ENCODE measurements at regions not wholly inside any gene's neighbourhood (a gene's known extent, or its start where the extent isn't known, plus 50 kb on each side); places are given as distances from the start of the nearest gene placed in this dataset.

DNA sequence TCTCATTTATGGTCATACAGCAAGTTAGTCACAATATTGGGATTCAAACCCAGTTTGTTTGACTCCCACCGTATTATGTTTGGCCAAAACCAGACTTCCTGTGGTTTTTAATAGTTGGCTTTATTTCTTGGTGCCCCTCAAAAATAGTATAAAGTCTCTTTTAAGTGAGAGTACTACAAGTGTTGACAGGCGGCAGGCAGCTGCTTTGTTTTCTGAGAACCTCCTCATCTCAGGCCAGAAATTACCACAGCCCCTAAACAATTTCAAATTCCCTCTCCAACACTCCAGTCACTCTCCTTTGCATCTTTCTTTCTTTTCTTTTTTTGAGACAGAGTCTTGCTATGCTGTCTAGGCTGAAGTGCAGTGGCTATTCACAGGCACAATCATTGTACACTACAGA lies 121.5 kb downstream of the POLR2M start:
- FAIRE-seq, result no peak
- WGBS, 3 donors, result 74 to 84% (median 79%) methylated on average over 2 of the region's 2 CpGs

DNA sequence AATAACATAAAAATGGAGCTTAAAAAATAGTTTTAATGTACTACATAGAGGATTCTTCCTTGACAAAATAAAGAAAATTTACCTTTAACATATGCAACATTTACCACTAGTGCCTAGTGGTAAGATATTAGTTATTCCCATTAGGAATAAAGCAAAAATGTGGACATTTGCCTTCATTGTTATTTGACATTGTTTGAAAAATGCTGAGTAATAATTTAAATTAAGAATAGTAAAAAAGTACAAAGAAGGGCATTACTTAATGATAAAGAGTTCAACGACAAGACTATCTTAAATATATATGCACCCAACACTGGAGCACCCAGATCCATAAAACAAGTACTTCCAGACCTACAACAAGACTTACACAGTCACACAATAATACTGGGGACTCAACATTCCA lies 125.7 kb downstream of the POLR2M start:
- FAIRE-seq, result no peak
- no peak overlapping the region for H3K4me3 ChIP-seq (ENCODE audit: low read depth in 1 of 3, low read length in 3 of 3)
- no peaks in the 10 kb centered on the region for H3K27me3 ChIP-seq (ENCODE audit: control insufficient read depth in 3 of 3, insufficient read depth in 3 of 3, low read length in 3 of 3)
- H3K36me3 ChIP-seq (ENCODE audit: control insufficient read depth in 3 of 3, insufficient read depth in 2 of 3, low read depth in 1 of 3, low read length in 3 of 3), result no peaks in the 10 kb centered on the region
- H3K27ac ChIP-seq (ENCODE audit: low read depth in 1 of 3, low read length in 2 of 3), result no peak overlapping the region
- no peak for DNase-seq
- WGBS, 3 donors, result 94 to 100% (median 100%) methylated on average over 1 of the region's 1 CpG
- peaks cover 0 to 1% of the 10 kb centered on the region in 2 donors for H3K9me3 ChIP-seq (ENCODE audit: control insufficient read depth in 2 of 2, insufficient read depth in 1 of 2, low read depth in 1 of 2, low read length in 1 of 2)
- no peaks in the 10 kb centered on the region for H3K4me1 ChIP-seq (ENCODE audit: control insufficient read depth in 3 of 3, insufficient read depth in 2 of 3, low read depth in 1 of 3, low read length in 2 of 3)

More for the DNA sequence above, 121.5 kb downstream of the POLR2M start:
- DNase-seq, result no peak
- Histone ChIP-seq H3K4me3 (ENCODE audit: low read depth in 1 of 3, low read length in 3 of 3) (no peak overlapping the region), H3K9me3 (ENCODE audit: control insufficient read depth in 2 of 2, insufficient read depth in 1 of 2, low read depth in 1 of 2, low read length in 1 of 2) (no peaks in the 10 kb centered on the region), H3K4me1 (ENCODE audit: control insufficient read depth in 3 of 3, insufficient read depth in 2 of 3, low read depth in 1 of 3, low read length in 2 of 3) (no peaks in the 10 kb centered on the region), H3K27me3 (ENCODE audit: control insufficient read depth in 3 of 3, insufficient read depth in 3 of 3, low read length in 3 of 3) (no peaks in the 10 kb centered on the region), H3K27ac (ENCODE audit: low read depth in 1 of 3, low read length in 2 of 3) (no peak overlapping the region), H3K36me3 (ENCODE audit: control insufficient read depth in 3 of 3, insufficient read depth in 2 of 3, low read depth in 1 of 3, low read length in 3 of 3) (no peaks in the 10 kb centered on the region)

DNA sequence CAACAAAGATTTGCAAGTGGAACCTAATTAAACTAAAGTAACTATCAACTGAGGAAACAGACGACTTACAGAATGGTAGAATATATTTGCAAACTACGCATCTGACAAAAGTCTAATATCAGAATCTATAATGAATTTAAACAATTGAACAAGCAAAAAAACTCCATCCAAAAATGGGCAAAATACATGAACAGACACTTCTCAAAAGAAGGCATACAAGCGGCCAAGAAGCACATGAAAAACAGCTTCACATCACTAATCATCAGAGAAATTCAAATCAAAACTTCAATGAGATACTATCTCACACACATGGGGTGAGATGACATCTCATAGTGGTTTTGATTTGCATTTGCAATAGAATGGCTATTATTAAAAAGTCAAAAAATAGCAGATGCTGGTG lies 128.6 kb downstream of the POLR2M start:
- WGBS, 3 donors, result 86 to 92% (median 89%) methylated on average over 3 of the region's 3 CpGs
- Histone ChIP-seq H3K4me3 (ENCODE audit: low read depth in 1 of 3, low read length in 3 of 3) (no peak overlapping the region), H3K36me3 (ENCODE audit: control insufficient read depth in 3 of 3, insufficient read depth in 2 of 3, low read depth in 1 of 3, low read length in 3 of 3) (no peaks in the 10 kb centered on the region), H3K9me3 (ENCODE audit: control insufficient read depth in 2 of 2, insufficient read depth in 1 of 2, low read depth in 1 of 2, low read length in 1 of 2) (peaks cover 0 to 1% of the 10 kb centered on the region in 2 donors), H3K27me3 (ENCODE audit: control insufficient read depth in 3 of 3, insufficient read depth in 3 of 3, low read length in 3 of 3) (no peaks in the 10 kb centered on the region), H3K27ac (ENCODE audit: low read depth in 1 of 3, low read length in 2 of 3) (no peak overlapping the region), H3K4me1 (ENCODE audit: control insufficient read depth in 3 of 3, insufficient read depth in 2 of 3, low read depth in 1 of 3, low read length in 2 of 3) (no peaks in the 10 kb centered on the region)
- FAIRE-seq (no peak), DNase-seq (no peak)

DNA sequence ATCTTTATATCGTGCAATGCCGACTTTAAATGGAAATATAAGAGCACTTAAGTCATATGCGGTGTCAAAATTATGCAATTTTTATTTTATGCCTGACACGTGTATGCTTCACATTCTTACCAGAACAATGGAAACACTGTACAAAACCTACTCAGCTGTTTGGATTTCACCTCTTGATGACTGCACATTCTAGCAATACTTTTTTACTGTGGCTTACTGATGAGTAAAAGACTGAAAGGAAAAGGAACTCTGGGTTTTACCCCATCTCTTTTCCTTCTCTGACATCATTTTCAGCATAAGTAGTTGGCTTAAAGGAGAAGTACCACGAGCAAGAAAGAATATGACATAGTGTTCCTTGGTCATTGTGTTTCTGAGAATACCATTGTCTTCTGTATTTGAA lies 142.8 kb downstream of the POLR2M start:
- WGBS, 3 donors, result 75 to 85% (median 79%) methylated on average over 5 of the region's 5 CpGs
- Histone ChIP-seq H3K27me3 (ENCODE audit: control insufficient read depth in 3 of 3, insufficient read depth in 3 of 3, low read length in 3 of 3) (peaks cover 0 to 8% (median 2%) of the 10 kb centered on the region in 3 donors), H3K4me1 (ENCODE audit: control insufficient read depth in 3 of 3, insufficient read depth in 2 of 3, low read depth in 1 of 3, low read length in 2 of 3) (no peaks in the 10 kb centered on the region), H3K27ac (ENCODE audit: low read depth in 1 of 3, low read length in 2 of 3) (no peak overlapping the region), H3K9me3 (ENCODE audit: control insufficient read depth in 2 of 2, insufficient read depth in 1 of 2, low read depth in 1 of 2, low read length in 1 of 2) (no peaks in the 10 kb centered on the region), H3K36me3 (ENCODE audit: control insufficient read depth in 3 of 3, insufficient read depth in 2 of 3, low read depth in 1 of 3, low read length in 3 of 3) (no peaks in the 10 kb centered on the region), H3K4me3 (ENCODE audit: low read depth in 1 of 3, low read length in 3 of 3) (no peak overlapping the region)
- FAIRE-seq (no peak), DNase-seq (no peak)

DNA sequence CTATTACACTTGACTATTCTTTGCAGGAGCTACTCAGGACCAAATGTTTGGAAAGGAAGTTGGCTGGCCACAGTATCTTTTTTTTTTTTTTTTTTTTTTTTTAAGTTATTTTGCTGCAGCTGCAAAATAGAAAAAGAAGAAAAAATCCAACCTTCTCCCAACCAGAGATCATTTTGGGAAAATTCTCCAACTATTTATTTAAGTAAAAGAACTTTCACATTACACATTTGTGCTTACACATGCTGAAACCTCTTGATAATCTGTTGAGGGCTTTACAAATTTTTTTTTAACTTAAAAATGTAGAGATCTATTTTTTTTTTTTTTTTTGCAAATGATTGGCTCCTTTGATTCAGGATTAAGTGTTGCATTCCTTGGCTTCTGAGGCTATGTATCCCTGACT lies 148.0 kb downstream of the POLR2M start:
- FAIRE-seq (no peak), DNase-seq (no peak)
- Histone ChIP-seq H3K27ac (ENCODE audit: low read depth in 1 of 3, low read length in 2 of 3) (no peak overlapping the region), H3K9me3 (ENCODE audit: control insufficient read depth in 2 of 2, insufficient read depth in 1 of 2, low read depth in 1 of 2, low read length in 1 of 2) (no peaks in the 10 kb centered on the region), H3K4me1 (ENCODE audit: control insufficient read depth in 3 of 3, insufficient read depth in 2 of 3, low read depth in 1 of 3, low read length in 2 of 3) (no peaks in the 10 kb centered on the region), H3K4me3 (ENCODE audit: low read depth in 1 of 3, low read length in 3 of 3) (no peak overlapping the region), H3K36me3 (ENCODE audit: control insufficient read depth in 3 of 3, insufficient read depth in 2 of 3, low read depth in 1 of 3, low read length in 3 of 3) (no peaks in the 10 kb centered on the region), H3K27me3 (ENCODE audit: control insufficient read depth in 3 of 3, insufficient read depth in 3 of 3, low read length in 3 of 3) (peaks cover 0 to 6% (median 0%) of the 10 kb centered on the region in 3 donors)

DNA sequence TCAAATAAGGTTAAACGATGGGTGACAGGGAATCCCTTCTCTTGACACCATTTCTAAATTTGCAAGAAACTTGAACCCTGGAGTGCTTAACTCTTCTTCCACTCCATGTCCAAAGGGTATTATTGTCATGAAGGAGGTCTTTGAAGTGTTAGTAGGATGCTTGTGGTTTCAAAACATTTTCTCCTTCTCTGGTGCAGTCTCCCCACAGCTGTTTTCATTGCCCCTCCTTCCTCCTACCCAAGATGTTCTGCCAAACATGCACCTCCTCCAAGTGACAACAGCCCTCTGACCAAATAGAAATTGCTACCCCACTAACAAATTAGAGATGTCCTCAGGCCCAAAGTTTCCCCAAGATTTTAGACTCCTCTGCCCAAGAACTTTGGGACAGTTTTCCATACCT lies 151.4 kb downstream of the POLR2M start:
- no peak overlapping the region for H3K27ac ChIP-seq (ENCODE audit: low read depth in 1 of 3, low read length in 2 of 3)
- H3K27me3 ChIP-seq (ENCODE audit: control insufficient read depth in 3 of 3, insufficient read depth in 3 of 3, low read length in 3 of 3), result peaks cover 0 to 3% (median 0%) of the 10 kb centered on the region in 3 donors
- H3K9me3 ChIP-seq (ENCODE audit: control insufficient read depth in 2 of 2, insufficient read depth in 1 of 2, low read depth in 1 of 2, low read length in 1 of 2), result no peaks in the 10 kb centered on the region
- whole genome bisulfite sequencing, 3 donors, result 89 to 95% (median 89%) methylated on average over 1 of the region's 1 CpG
- no peak for DNase-seq
- H3K4me1 ChIP-seq (ENCODE audit: control insufficient read depth in 3 of 3, insufficient read depth in 2 of 3, low read depth in 1 of 3, low read length in 2 of 3), result no peaks in the 10 kb centered on the region
- H3K4me3 ChIP-seq (ENCODE audit: low read depth in 1 of 3, low read length in 3 of 3), result no peak overlapping the region
- no peaks in the 10 kb centered on the region for H3K36me3 ChIP-seq (ENCODE audit: control insufficient read depth in 3 of 3, insufficient read depth in 2 of 3, low read depth in 1 of 3, low read length in 3 of 3)
- no peak for FAIRE-seq

DNA sequence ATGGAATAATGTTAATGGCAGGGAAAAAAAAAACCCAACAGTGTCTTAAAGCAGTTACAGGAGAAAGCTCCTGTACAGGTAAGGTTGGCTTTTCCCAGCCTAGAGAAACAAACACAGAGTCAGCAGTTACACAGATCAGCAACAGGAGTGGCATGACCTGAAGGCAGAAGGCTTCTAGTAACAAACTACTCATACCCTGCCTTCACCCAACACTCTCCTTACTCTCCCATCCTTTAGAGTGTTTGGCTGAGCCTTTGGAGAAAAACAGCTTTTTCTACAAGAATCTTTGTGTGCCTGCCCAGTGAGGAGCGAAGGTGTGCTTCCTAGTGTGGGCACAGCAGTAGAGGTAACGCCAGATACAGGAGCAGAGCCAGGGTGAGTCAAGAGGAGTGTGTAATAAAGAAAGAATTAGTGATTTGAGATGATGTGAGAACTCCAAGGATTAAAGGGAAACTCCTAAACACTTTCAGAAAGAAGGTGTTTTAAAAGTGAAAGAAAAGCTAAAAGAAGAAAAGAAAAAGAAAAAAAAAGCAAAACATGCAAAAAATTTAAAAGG lies 152.7 kb downstream of the POLR2M start:
- Histone ChIP-seq H3K36me3 (ENCODE audit: control insufficient read depth in 3 of 3, insufficient read depth in 2 of 3, low read depth in 1 of 3, low read length in 3 of 3) (no peaks in the 10 kb centered on the region), H3K9me3 (ENCODE audit: control insufficient read depth in 2 of 2, insufficient read depth in 1 of 2, low read depth in 1 of 2, low read length in 1 of 2) (no peaks in the 10 kb centered on the region), H3K4me1 (ENCODE audit: control insufficient read depth in 3 of 3, insufficient read depth in 2 of 3, low read depth in 1 of 3, low read length in 2 of 3) (no peaks in the 10 kb centered on the region), H3K4me3 (ENCODE audit: low read depth in 1 of 3, low read length in 3 of 3) (no peak overlapping the region), H3K27me3 (ENCODE audit: control insufficient read depth in 3 of 3, insufficient read depth in 3 of 3, low read length in 3 of 3) (peaks cover 0 to 3% (median 0%) of the 10 kb centered on the region in 3 donors), H3K27ac (ENCODE audit: low read depth in 1 of 3, low read length in 2 of 3) (no peak overlapping the region)
- 77 to 80% (median 79%) methylated on average over 2 of the region's 2 CpGs for WGBS, 3 donors
- FAIRE-seq (no peak), DNase-seq (peak in 1 of 2 donors; percentile 8)

- Histone ChIP-seq H3K9me3 (ENCODE audit: control insufficient read depth in 2 of 2, insufficient read depth in 1 of 2, low read depth in 1 of 2, low read length in 1 of 2) (no peaks in the 10 kb centered on the region), H3K27me3 (ENCODE audit: control insufficient read depth in 3 of 3, insufficient read depth in 3 of 3, low read length in 3 of 3) (peaks cover 0 to 3% (median 0%) of the 10 kb centered on the region in 3 donors), H3K4me1 (ENCODE audit: control insufficient read depth in 3 of 3, insufficient read depth in 2 of 3, low read depth in 1 of 3, low read length in 2 of 3) (no peaks in the 10 kb centered on the region), H3K27ac (ENCODE audit: low read depth in 1 of 3, low read length in 2 of 3) (no peak overlapping the region), H3K36me3 (ENCODE audit: control insufficient read depth in 3 of 3, insufficient read depth in 2 of 3, low read depth in 1 of 3, low read length in 3 of 3) (no peaks in the 10 kb centered on the region), H3K4me3 (ENCODE audit: low read depth in 1 of 3, low read length in 3 of 3) (no peak overlapping the region)
- 8 to 18% (median 13%) methylated on average over 6 of the region's 6 CpGs for WGBS, 3 donors
- FAIRE-seq (peak; percentile 81), DNase-seq (peak; percentile 77 to 79)
These were observed 154.6 kb downstream of the POLR2M start for GRCh38 chr15:57861034-57861638.
